ENCODE measurements at regions not wholly inside any gene's neighbourhood (a gene's known extent, or its start where the extent isn't known, plus 50 kb on each side); places are given as distances from the start of the nearest gene placed in this dataset.
"Not testable (repeated sequence)": the region's sequence is repeated elsewhere in the genome, so short reads cannot be mapped to it uniquely, and the experiment has no call there.

DNA sequence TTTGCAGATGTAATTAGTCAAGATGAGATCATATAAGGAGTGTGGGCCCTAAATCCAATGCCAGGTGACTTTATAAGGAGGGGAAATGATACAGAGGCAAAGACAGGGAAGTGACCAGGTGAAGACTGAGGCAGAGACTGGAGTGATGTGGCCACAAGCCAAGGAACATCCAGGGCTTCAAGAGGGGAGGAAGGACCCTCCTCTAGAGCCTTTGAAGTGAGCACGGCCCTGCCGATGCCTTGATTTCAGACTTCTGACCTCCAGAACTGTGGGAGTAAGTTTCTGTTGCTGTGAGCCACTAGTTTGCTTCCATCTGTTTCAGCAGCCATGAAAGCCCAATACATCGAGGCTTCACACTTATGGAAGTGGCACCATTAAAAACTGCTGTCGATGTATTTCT is 78.7 kb downstream of the SHANK2 start:
- TF ChIP-seq, protein P1, sequence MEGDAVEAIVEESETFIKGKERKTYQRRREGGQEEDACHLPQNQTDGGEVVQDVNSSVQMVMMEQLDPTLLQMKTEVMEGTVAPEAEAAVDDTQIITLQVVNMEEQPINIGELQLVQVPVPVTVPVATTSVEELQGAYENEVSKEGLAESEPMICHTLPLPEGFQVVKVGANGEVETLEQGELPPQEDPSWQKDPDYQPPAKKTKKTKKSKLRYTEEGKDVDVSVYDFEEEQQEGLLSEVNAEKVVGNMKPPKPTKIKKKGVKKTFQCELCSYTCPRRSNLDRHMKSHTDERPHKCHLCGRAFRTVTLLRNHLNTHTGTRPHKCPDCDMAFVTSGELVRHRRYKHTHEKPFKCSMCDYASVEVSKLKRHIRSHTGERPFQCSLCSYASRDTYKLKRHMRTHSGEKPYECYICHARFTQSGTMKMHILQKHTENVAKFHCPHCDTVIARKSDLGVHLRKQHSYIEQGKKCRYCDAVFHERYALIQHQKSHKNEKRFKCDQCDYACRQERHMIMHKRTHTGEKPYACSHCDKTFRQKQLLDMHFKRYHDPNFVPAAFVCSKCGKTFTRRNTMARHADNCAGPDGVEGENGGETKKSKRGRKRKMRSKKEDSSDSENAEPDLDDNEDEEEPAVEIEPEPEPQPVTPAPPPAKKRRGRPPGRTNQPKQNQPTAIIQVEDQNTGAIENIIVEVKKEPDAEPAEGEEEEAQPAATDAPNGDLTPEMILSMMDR (IDR thresholded peaks at IDR 0.05), result no peak
- TF ChIP-seq POLR2AphosphoS5 (IDR thresholded peaks at IDR 0.05) (no peak), POLR2A (IDR thresholded peaks at IDR 0.05) (no peak)
- no peak for DNase-seq (ENCODE audit: low spot score)
- Histone ChIP-seq H3K4me1 (replicated peaks) (no peaks in the 10 kb centered on the region), H3K27ac (no peak overlapping the region), H3K27me3 (replicated peaks; ENCODE audit: insufficient read depth) (no peaks in the 10 kb centered on the region), H3K4me3 (no peak overlapping the region), H3K9me3 (no peaks in the 10 kb centered on the region), H3K36me3 (no peaks in the 10 kb centered on the region)
- intact Hi-C loops (cut with DNase I), result no loop called here
- 92% methylated on average over 4 of the region's 4 CpGs for WGBS

DNA sequence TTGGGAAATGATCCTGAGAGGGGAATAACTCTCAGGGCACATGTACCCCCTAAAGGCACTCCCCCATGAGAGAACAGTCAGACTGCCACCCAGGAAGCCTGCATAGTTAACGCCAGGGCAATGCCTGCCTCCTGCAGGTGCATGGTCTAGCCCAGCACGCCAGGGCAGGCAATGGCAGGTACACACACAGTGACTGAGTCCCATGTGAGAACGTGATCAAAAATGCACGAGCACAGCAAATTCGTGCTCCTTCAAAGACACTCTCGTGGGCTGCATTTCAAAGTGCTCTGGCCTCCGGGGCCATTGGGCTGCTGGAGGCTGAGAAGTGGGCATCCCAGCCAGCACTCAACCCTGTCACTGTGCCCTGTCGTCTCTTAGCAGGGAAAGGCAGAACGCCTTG is 79.7 kb downstream of the SHANK2 start:
- 44% methylated on average over 9 of the region's 9 CpGs for WGBS
- Histone ChIP-seq H3K9me3 (no peaks in the 10 kb centered on the region), H3K4me1 (replicated peaks) (no peaks in the 10 kb centered on the region), H3K4me3 (no peak overlapping the region), H3K36me3 (no peaks in the 10 kb centered on the region), H3K27ac (no peak overlapping the region), H3K27me3 (replicated peaks; ENCODE audit: insufficient read depth) (no peaks in the 10 kb centered on the region)
- no peak for DNase-seq (ENCODE audit: low spot score)
- intact Hi-C loops (cut with DNase I), result no loop called here
- no peak for TF ChIP-seq POLR2A (IDR thresholded peaks at IDR 0.05)
- TF ChIP-seq, protein P1 (IDR thresholded peaks at IDR 0.05), result no peak
- TF ChIP-seq POLR2AphosphoS5 (IDR thresholded peaks at IDR 0.05), result no peak

DNA sequence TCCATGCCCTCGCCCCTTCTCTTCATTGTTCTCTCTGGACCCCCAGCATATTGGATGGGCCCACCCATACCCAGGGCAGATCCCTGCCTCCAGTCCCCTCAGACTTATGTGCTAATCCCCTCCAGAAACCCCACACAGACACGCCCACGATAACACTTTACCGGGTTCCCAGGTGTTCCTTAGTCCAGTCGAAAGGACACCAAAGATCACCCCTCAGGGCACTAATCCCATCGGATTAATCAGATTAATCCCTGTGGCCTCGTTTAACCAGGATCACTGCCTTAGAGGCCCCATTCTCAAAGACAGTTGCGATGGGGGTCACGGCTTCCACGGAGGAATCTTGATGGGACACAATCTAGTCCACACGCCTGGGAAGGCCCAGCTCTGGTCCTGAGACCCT is 80.8 kb downstream of the SHANK2 start:
- 91% methylated on average over 11 of the region's 11 CpGs for WGBS
- no peak for DNase-seq (ENCODE audit: low spot score)
- Histone ChIP-seq H3K27ac (no peak overlapping the region), H3K4me1 (replicated peaks) (no peaks in the 10 kb centered on the region), H3K9me3 (no peaks in the 10 kb centered on the region), H3K36me3 (no peaks in the 10 kb centered on the region), H3K27me3 (replicated peaks; ENCODE audit: insufficient read depth) (no peaks in the 10 kb centered on the region), H3K4me3 (no peak overlapping the region)
- intact Hi-C loops (cut with DNase I), result no loop called here
- TF ChIP-seq POLR2AphosphoS5 (IDR thresholded peaks at IDR 0.05), result no peak
- no peak for TF ChIP-seq POLR2A (IDR thresholded peaks at IDR 0.05)

DNA sequence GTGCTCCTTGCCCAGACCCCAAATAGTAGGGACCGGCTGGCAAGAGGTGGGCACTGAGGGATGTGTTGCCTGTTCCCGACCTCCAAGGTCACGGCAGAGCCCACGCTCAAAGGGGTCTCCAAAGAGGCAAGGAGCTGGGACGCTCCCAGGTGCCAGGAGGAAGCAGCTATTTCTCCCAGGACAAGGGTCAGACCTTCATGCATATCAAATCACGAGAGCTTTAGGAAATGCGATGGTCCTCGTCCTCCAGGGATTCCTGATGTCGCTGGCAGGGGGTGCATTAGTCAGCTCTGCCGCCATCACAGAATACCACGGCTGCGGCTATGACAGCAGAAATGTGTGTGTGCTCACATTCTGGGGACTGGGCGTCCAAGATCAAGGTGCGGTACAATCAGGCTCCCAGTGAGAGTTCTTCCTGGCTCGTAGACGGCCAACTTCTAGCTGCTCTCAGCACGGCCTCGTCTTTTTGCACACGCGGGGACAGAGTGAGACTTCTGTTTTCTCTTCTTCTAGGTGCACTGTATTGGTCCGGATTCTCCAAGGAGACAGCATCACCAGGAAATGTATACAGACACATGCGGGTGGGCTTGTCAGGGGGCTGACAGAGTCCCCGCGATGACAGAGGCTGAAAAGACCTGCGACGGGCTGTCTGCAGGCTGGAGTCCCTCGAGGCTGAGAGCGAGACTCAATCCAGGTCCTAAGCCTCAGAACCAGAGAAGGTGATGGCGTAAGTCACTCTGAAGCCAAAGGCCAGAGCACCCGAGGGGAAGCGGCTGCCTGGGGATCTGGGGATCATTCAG is 81.6 kb downstream of the SHANK2 start:
- no peak for DNase-seq (ENCODE audit: low spot score)
- no peak overlapping the region for H3K4me3 ChIP-seq
- H3K4me1 ChIP-seq (replicated peaks), result no peaks in the 10 kb centered on the region
- H3K27ac ChIP-seq, result no peak overlapping the region
- no peaks in the 10 kb centered on the region for H3K27me3 ChIP-seq (replicated peaks; ENCODE audit: insufficient read depth)
- 93% methylated on average over 31 of the region's 31 CpGs for WGBS
- intact Hi-C loops (cut with DNase I), result no loop called here
- H3K36me3 ChIP-seq, result no peaks in the 10 kb centered on the region
- no peak for TF ChIP-seq POLR2AphosphoS5 (IDR thresholded peaks at IDR 0.05)
- no peak for TF ChIP-seq POLR2A (IDR thresholded peaks at IDR 0.05)
- TF ChIP-seq, protein P1 (IDR thresholded peaks at IDR 0.05), result no peak
- H3K9me3 ChIP-seq, result no peaks in the 10 kb centered on the region

DNA sequence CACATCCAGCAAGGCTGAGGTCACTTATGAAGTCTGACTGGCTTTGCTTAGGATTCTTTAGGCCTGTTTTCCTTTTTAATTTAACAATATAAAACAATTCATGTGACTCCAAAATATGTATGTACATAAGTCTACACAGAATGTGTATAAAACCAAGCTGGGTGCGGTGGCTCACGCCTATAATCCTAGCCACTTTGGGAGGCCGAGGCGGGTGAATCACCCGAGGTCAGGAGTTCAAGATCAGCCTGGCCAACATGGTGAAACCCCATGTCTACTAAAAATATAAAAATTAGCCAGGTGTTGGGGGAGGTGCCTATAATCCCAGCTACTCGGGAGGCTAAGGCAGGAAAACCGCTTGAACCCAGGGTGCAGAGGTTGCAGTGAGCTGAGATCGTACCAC is 83.1 kb downstream of the SHANK2 start:
- H3K36me3 ChIP-seq, result no peaks in the 10 kb centered on the region
- no peak overlapping the region for H3K27ac ChIP-seq
- WGBS, result 89% methylated on average over 8 of the region's 8 CpGs
- H3K4me1 ChIP-seq (replicated peaks), result no peaks in the 10 kb centered on the region
- no peak for TF ChIP-seq POLR2A (IDR thresholded peaks at IDR 0.05)
- TF ChIP-seq, protein P1 (IDR thresholded peaks at IDR 0.05), result no peak
- TF ChIP-seq POLR2AphosphoS5 (IDR thresholded peaks at IDR 0.05), result no peak
- intact Hi-C loops (cut with DNase I), result no loop called here
- no peak for DNase-seq (ENCODE audit: low spot score)
- H3K9me3 ChIP-seq, result no peaks in the 10 kb centered on the region
- H3K4me3 ChIP-seq, result no peak overlapping the region
- no peaks in the 10 kb centered on the region for H3K27me3 ChIP-seq (replicated peaks; ENCODE audit: insufficient read depth)

DNA sequence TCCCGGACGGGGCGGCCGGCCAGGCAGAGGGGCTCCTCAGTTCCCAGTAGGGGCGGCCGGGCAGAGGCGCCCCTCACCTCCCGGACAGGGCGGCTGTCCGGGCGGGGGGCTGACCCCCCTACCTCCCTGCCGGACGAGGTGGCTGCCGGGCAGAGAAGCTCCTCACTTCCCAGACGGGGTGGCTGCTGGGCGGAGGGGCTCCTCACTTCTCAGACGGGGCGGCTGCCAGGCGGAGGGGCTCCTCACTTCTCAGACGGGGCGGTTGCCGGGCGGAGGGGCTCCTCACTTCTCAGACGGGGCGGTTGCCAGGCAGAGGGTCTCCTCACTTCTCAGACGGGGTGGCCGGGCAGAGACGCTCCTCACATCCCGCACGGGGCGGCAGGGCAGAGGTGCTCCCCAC is 84.6 kb downstream of the SHANK2 start:
- WGBS, result no CpG with 5 or more reads among the region's 31 CpGs
- not testable (repeated sequence) for H3K27me3 ChIP-seq (replicated peaks; ENCODE audit: insufficient read depth)

More for the DNA sequence above, 84.6 kb downstream of the SHANK2 start:
- H3K27ac ChIP-seq; H3K36me3 ChIP-seq; DNase-seq (ENCODE audit: low spot score); intact Hi-C loops (cut with DNase I); H3K9me3 ChIP-seq; H3K4me1 ChIP-seq (replicated peaks); H3K4me3 ChIP-seq: not testable (repeated sequence)
